ENCODE measurements at regions not wholly inside any gene's neighbourhood (a gene's known extent, or its start where the extent isn't known, plus 50 kb on each side); places are given as distances from the start of the nearest gene placed in this dataset.

- TF ChIP-seq ZNF274 (IDR thresholded peaks at IDR 0.05; ENCODE audit: low read depth, low read length) (no peak), YY1 (IDR thresholded peaks at IDR 0.05; ENCODE audit: insufficient read depth, insufficient read length) (no peak), SUZ12 (IDR thresholded peaks at IDR 0.05; ENCODE audit: extremely low read depth, insufficient read depth, insufficient read length) (no peak)
- no peak overlapping the region for H3K9ac ChIP-seq (ENCODE audit: insufficient read length, low read depth)
Observed at GRCh38 chr18:11336241-11336640, 186.9 kb upstream of the PIEZO2 start.

DNA sequence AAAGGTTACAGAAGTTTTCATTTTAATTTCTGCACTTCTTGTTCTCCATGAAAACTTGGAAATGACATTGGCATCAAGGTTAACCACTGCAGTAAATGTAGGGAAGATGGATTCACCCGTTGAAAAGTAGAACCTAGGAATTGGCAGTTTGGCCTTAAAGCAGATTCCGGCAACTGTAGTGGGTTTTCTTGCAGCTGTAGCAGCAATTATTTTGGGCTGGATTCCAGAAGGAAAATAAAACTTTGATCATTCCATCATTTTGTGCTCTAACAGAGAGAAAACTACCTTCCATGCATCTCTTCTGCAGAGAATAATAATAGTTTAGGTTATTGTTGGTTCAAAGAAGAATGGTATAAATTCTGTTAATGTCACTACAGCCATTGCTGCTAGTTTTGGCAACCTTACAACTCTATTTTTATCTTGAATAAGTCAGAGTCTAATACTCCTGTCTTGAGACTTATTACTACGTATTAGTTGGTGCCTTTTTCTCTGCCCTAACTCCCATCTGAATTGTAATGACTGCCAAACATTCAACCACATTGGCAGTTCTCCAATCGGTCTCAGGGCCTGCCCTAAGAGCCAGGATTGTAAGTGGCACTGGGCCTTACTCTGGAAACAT lies 178.1 kb upstream of the PIEZO2 start:
- DNase-seq (ENCODE audit: low read depth, low spot score), result no peak
- TF ChIP-seq SUZ12 (IDR thresholded peaks at IDR 0.05; ENCODE audit: extremely low read depth, insufficient read depth, insufficient read length), result no peak
- TF ChIP-seq ZNF274 (IDR thresholded peaks at IDR 0.05; ENCODE audit: low read depth, low read length), result no peak
- no peak for TF ChIP-seq YY1 (IDR thresholded peaks at IDR 0.05; ENCODE audit: insufficient read depth, insufficient read length)

More at GRCh38 chr18:11336241-11336640, 186.9 kb upstream of the PIEZO2 start:
- no peak overlapping the region for H3K4me3 ChIP-seq (ENCODE audit: insufficient read length, low read depth)
- no peaks in the 10 kb centered on the region for H3K36me3 ChIP-seq (ENCODE audit: insufficient read depth, insufficient read length, low read length)
- H3K4me1 ChIP-seq (ENCODE audit: insufficient read depth, insufficient read length), result no peaks in the 10 kb centered on the region
- no peak for DNase-seq (ENCODE audit: low read depth, low spot score)
- H3K9me3 ChIP-seq (ENCODE audit: insufficient read depth, low read length), result no peaks in the 10 kb centered on the region
- no peaks in the 10 kb centered on the region for H3K27me3 ChIP-seq (ENCODE audit: insufficient read depth, insufficient read length)

DNA sequence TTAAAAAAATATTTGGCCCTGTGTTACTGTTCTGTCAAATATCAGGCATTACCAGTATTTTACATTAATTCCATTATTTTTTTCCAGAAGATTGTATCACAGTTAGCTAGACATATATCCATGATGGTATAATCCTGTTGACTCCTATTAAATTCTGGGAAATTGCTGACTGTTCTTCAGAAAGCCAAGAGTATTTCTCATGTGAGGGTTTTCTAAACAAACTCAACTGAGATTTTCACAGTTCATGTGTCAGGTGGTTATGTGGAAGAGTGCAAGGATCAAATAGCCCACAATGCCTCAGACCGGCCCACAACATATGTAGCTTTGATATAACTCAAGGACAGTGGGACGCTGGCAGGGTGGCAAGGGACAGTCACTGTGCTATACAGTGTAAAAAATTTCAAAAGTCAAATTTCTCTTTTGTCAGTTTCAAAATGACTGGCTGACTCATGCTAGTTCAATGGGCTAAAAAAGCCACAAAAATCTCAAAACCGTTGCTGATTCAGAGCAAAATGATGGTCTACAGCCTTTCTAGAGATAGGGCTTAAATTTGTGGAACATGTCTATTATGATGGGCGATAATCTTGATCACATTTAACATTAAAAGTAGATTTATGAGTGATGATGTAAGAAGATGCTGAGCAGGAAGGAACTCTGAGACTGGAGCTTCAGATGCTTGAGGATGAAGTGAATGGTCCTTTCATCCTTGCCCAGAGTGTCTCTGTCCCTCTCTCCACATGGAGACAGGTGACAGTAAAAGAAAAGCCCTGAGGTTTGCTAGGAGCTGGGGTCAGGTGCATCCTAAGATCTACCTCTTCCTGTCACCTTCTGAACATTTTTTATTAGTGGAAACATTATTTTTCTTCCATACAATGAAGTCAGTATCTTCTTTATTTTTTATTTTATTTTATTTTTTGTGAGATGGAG lies 175.8 kb upstream of the PIEZO2 start:
- peaks cover 3% of the 10 kb centered on the region for H3K4me1 ChIP-seq (ENCODE audit: insufficient read depth, insufficient read length)
- no peak for DNase-seq (ENCODE audit: low read depth, low spot score)
- H3K4me3 ChIP-seq (ENCODE audit: insufficient read length, low read depth), result no peak overlapping the region

More for the DNA sequence above, 178.1 kb upstream of the PIEZO2 start:
- Histone ChIP-seq H3K36me3 (ENCODE audit: insufficient read depth, insufficient read length, low read length) (no peaks in the 10 kb centered on the region), H3K27me3 (ENCODE audit: insufficient read depth, insufficient read length) (no peaks in the 10 kb centered on the region), H3K9me3 (ENCODE audit: insufficient read depth, low read length) (no peaks in the 10 kb centered on the region), H3K4me1 (ENCODE audit: insufficient read depth, insufficient read length) (peaks cover 3% of the 10 kb centered on the region), H3K4me3 (ENCODE audit: insufficient read length, low read depth) (no peak overlapping the region), H3K9ac (ENCODE audit: insufficient read length, low read depth) (no peak overlapping the region)

DNA sequence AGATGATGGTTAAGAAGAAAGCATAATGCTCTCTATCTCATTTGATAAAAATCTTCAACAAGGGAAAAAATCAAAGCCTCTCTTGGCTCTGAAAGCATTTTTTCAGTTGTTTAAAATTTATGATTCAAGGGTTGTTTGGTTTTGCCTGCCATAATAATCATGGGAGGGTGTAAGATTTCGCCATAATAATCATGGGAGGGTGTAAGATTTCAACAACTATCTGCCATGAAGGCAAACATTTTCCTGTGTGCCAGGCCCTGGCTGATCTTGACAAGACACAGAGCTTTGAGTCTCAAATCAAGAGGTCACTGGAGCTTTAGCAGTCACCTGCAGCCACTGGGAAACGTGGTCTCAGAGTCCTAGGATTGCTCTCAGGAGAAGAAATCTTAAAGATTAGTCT lies 175.1 kb upstream of the PIEZO2 start:
- no peak overlapping the region for H3K4me3 ChIP-seq (ENCODE audit: insufficient read length, low read depth)
- peaks cover 3% of the 10 kb centered on the region for H3K4me1 ChIP-seq (ENCODE audit: insufficient read depth, insufficient read length)
- no peak for TF ChIP-seq ZNF274 (IDR thresholded peaks at IDR 0.05; ENCODE audit: low read depth, low read length)
- no peak for TF ChIP-seq YY1 (IDR thresholded peaks at IDR 0.05; ENCODE audit: insufficient read depth, insufficient read length)
- TF ChIP-seq SUZ12 (IDR thresholded peaks at IDR 0.05; ENCODE audit: extremely low read depth, insufficient read depth, insufficient read length), result no peak
- H3K27me3 ChIP-seq (ENCODE audit: insufficient read depth, insufficient read length), result no peaks in the 10 kb centered on the region
- no peaks in the 10 kb centered on the region for H3K9me3 ChIP-seq (ENCODE audit: insufficient read depth, low read length)
- DNase-seq (ENCODE audit: low read depth, low spot score), result no peak
- no peak overlapping the region for H3K9ac ChIP-seq (ENCODE audit: insufficient read length, low read depth)
- H3K36me3 ChIP-seq (ENCODE audit: insufficient read depth, insufficient read length, low read length), result no peaks in the 10 kb centered on the region

More for the DNA sequence above, 175.8 kb upstream of the PIEZO2 start:
- Histone ChIP-seq H3K9ac (ENCODE audit: insufficient read length, low read depth) (no peak overlapping the region), H3K36me3 (ENCODE audit: insufficient read depth, insufficient read length, low read length) (no peaks in the 10 kb centered on the region), H3K27me3 (ENCODE audit: insufficient read depth, insufficient read length) (no peaks in the 10 kb centered on the region), H3K9me3 (ENCODE audit: insufficient read depth, low read length) (no peaks in the 10 kb centered on the region)
- no peak for TF ChIP-seq SUZ12 (IDR thresholded peaks at IDR 0.05; ENCODE audit: extremely low read depth, insufficient read depth, insufficient read length)
- TF ChIP-seq YY1 (IDR thresholded peaks at IDR 0.05; ENCODE audit: insufficient read depth, insufficient read length), result no peak
- no peak for TF ChIP-seq ZNF274 (IDR thresholded peaks at IDR 0.05; ENCODE audit: low read depth, low read length)

DNA sequence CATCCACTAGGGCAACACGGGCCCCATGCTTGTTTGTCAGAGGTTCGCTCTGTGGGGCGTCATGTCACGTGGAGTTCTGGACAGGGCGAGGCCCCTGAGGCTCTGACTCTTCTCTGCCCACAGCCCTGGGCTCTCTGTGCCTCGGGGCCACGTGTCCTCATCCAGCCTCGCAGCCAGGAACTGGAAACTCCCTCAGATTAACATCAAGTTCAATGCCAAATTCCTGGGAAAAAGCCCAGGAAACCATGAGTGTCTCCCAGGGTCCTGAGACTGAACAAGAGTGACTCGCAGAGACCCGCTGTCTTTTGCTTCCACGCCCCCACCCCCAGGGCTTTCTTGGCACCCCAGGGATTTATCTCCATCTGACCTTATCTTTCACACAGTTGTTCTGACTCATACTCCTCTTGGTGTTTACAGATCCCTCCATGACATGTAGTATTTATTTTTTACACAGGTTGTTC lies 174.0 kb upstream of the PIEZO2 start:
- no peak for DNase-seq (ENCODE audit: low read depth, low spot score)
- Histone ChIP-seq H3K4me1 (ENCODE audit: insufficient read depth, insufficient read length) (peaks cover 3% of the 10 kb centered on the region), H3K9ac (ENCODE audit: insufficient read length, low read depth) (no peak overlapping the region), H3K4me3 (ENCODE audit: insufficient read length, low read depth) (no peak overlapping the region), H3K9me3 (ENCODE audit: insufficient read depth, low read length) (no peaks in the 10 kb centered on the region), H3K27me3 (ENCODE audit: insufficient read depth, insufficient read length) (no peaks in the 10 kb centered on the region), H3K36me3 (ENCODE audit: insufficient read depth, insufficient read length, low read length) (no peaks in the 10 kb centered on the region)
- TF ChIP-seq ZNF274 (IDR thresholded peaks at IDR 0.05; ENCODE audit: low read depth, low read length) (no peak), SUZ12 (IDR thresholded peaks at IDR 0.05; ENCODE audit: extremely low read depth, insufficient read depth, insufficient read length) (no peak), YY1 (IDR thresholded peaks at IDR 0.05; ENCODE audit: insufficient read depth, insufficient read length) (no peak)

DNA sequence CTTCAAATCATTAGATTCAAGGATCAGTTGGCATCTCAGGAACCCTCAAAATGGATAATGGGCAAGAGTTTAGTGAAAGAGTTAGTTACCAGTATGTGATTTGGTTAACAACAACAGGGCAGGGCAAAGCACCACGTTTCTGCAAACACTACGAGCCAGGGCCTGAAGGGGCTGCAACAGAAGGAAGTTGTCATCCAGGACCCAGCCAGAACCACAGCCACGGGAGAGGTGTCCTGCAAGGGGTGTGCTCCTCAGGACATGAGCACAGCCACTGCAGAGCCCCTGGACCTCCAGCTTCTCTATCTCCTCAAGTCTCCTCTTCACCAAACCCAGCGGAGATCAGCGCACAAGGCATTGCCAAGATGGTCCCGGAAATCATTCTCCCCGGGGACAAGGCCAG lies 173.3 kb upstream of the PIEZO2 start:
- no peak overlapping the region for H3K4me3 ChIP-seq (ENCODE audit: insufficient read length, low read depth)
- peaks cover 3% of the 10 kb centered on the region for H3K4me1 ChIP-seq (ENCODE audit: insufficient read depth, insufficient read length)
- no peak for DNase-seq (ENCODE audit: low read depth, low spot score)
- TF ChIP-seq SUZ12 (IDR thresholded peaks at IDR 0.05; ENCODE audit: extremely low read depth, insufficient read depth, insufficient read length) (no peak), YY1 (IDR thresholded peaks at IDR 0.05; ENCODE audit: insufficient read depth, insufficient read length) (no peak), ZNF274 (IDR thresholded peaks at IDR 0.05; ENCODE audit: low read depth, low read length) (no peak)
- no peaks in the 10 kb centered on the region for H3K27me3 ChIP-seq (ENCODE audit: insufficient read depth, insufficient read length)
- H3K36me3 ChIP-seq (ENCODE audit: insufficient read depth, insufficient read length, low read length), result no peaks in the 10 kb centered on the region
- no peaks in the 10 kb centered on the region for H3K9me3 ChIP-seq (ENCODE audit: insufficient read depth, low read length)
- H3K9ac ChIP-seq (ENCODE audit: insufficient read length, low read depth), result no peak overlapping the region

DNA sequence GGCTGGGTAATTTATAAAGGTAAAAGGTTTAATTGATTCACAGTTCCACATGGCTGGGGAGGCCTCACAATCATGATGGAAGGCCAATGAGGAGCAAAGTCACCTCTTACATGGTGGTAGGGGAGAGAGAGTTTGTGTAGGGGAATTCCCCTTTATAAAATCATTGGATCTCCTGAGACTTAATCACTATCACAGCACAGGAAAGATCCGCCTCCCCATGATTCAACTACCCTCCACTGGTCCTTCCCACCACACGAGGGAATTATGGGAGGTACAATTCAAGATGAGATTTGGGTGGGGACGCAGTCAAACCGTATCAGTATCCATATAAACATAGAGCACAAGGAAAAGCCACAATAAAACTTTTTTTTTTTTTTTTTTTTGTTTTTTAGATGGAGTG lies 172.6 kb upstream of the PIEZO2 start:
- Histone ChIP-seq H3K4me1 (ENCODE audit: insufficient read depth, insufficient read length) (peaks cover 3% of the 10 kb centered on the region), H3K9me3 (ENCODE audit: insufficient read depth, low read length) (no peaks in the 10 kb centered on the region), H3K4me3 (ENCODE audit: insufficient read length, low read depth) (no peak overlapping the region), H3K36me3 (ENCODE audit: insufficient read depth, insufficient read length, low read length) (no peaks in the 10 kb centered on the region), H3K27me3 (ENCODE audit: insufficient read depth, insufficient read length) (no peaks in the 10 kb centered on the region), H3K9ac (ENCODE audit: insufficient read length, low read depth) (no peak overlapping the region)
- no peak for DNase-seq (ENCODE audit: low read depth, low spot score)
- TF ChIP-seq ZNF274 (IDR thresholded peaks at IDR 0.05; ENCODE audit: low read depth, low read length) (no peak), SUZ12 (IDR thresholded peaks at IDR 0.05; ENCODE audit: extremely low read depth, insufficient read depth, insufficient read length) (no peak), YY1 (IDR thresholded peaks at IDR 0.05; ENCODE audit: insufficient read depth, insufficient read length) (no peak)
